KOPT-K1 (cell line): ENCODE measurements at regions not wholly inside any gene's neighbourhood (a gene's known extent, or its start where the extent isn't known, plus 50 kb on each side); places are given as distances from the start of the nearest gene placed in this dataset.

Experiments
- H3K27ac ChIP-seq: fragments of 200-600 bp; sonication (generic); 2 replicates; pipeline ENCODE4 v1.5.1; 2016; ENCODE audit warnings: antibody characterized with exemption, mild to moderate bottlenecking, low read depth, low read length; ENCODE audit not compliant: poor library complexity, severe bottlenecking
- H3K36me3 ChIP-seq: fragments of 200-600 bp; sonication (generic); 2 replicates; pipeline ENCODE4 v1.5.1; 2017; ENCODE audit warnings: antibody characterized with exemption, mild to moderate bottlenecking, low read length, moderate library complexity; ENCODE audit not compliant: insufficient read depth
- H3K9me3 ChIP-seq: fragments of 200-600 bp; sonication (generic); 2 replicates; pipeline ENCODE4 v1.5.1; 2017; ENCODE audit warnings: antibody characterized with exemption, low read length, mild to moderate bottlenecking; ENCODE audit not compliant: insufficient read depth, poor library complexity, severe bottlenecking

DNA sequence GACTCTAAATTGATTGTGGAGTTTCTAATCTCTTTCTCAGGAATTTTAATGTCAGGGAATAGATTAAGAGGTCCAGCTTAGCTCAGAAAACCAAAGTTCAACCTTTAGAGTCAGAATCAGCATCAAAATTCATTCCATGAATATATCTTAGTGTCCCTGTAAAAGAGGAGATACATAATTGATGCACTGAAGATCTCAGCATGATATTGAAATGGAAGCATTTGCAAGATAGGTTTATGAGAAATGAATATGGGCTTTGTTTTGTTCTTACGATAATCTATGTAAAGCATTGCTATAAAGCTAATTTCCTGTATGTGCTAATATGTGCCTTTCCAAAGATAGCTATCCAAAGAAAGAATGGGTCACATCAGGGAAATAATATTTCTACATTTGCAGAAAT, 404.5 kb upstream of the HSF2 start:
- H3K36me3 ChIP-seq = no peaks in the 10 kb centered on the region
- H3K9me3 ChIP-seq = peaks cover 12% of the 10 kb centered on the region
- H3K27ac ChIP-seq = no peak overlapping the region

DNA sequence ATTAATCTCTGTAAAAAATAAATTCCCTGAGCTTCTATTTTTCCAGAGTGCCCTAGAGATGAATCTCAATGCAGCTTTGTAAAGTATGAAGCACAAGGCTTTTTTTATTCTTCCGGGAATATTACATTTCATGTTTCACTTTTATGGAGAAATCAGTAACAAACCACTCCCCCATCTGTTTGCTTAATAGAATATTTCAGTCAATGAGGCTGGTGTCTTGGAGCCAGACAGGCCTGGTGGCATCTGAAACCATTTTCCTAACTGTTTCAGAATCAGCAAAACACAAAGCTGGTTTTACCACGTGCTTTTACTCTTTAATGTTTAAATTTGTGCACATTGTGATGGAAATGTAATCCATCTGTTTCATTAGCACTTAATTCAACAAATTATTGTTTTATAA, 400.8 kb upstream of the HSF2 start:
- H3K9me3 ChIP-seq = peaks cover 7% of the 10 kb centered on the region
- no peaks in the 10 kb centered on the region for H3K36me3 ChIP-seq
- H3K27ac ChIP-seq = no peak overlapping the region

DNA sequence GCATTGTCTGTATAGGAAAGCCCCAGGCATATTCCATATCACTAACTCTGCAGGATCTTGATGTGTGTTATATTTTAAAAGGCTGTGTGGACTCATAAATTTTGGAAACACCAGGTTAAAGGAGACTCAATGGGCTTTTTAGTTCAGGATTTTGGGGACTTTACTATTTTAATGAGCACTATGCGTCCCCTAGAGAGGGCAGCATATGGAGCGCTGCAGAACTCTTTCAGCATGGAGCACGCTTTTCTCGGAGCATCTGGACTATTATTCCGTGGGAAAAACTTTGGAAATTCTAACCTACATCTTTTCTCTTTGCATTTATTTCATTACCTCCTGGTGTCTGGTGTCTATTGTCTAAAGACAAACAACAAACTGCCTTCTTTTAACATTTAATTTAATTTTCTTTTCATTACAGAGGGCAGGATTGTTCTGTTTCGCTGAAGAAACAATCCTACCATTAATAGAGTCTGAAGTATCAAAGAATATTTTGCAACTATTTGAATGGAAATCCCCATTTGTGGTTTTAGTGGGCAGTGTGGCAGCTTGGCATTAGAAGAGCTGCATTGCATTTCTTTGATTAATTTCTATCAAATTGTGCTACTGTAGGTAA, 399.9 kb upstream of the HSF2 start:
- H3K36me3 ChIP-seq = no peaks in the 10 kb centered on the region
- H3K9me3 ChIP-seq = no peaks in the 10 kb centered on the region
- no peak overlapping the region for H3K27ac ChIP-seq

DNA sequence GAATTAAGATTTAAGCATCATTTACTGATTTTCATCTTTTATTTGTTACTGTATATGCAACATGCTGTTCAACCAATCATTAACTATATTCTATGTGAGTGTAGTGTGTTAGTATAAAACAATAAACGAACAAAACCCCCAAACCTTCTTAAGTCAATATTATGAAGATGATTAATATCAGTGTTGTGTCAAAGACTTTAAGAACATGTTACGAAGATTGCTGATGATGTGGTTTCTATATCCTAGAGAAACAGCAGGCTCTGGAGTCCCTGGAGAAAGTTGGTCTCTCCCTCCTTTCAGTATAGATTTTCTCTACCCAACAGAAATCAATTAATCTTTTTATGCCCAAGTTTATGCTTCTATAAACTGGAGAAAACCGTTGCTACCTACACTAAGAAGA, 393.8 kb upstream of the HSF2 start:
- H3K9me3 ChIP-seq = no peaks in the 10 kb centered on the region
- H3K36me3 ChIP-seq = no peaks in the 10 kb centered on the region
- no peak overlapping the region for H3K27ac ChIP-seq

DNA sequence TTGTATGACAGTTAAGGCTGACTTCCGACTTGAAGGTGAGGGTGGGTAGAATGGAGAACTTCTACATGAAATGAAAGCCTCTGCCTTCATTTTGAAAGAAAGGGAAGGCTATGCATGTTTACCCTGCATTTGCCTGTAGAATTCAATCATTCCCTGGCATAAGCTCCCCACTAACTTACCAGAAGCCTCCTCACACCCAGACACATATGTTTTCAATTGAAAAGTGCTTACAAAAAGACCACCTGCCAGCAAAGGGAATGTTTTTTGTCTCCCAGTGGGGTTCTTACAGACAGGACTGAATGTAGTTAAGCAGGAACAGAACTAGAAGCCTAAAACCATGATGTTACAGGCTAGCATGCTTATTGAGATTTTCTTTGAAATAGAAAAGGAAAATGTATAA, 392.1 kb upstream of the HSF2 start:
- no peaks in the 10 kb centered on the region for H3K9me3 ChIP-seq
- no peaks in the 10 kb centered on the region for H3K36me3 ChIP-seq
- no peak overlapping the region for H3K27ac ChIP-seq

DNA sequence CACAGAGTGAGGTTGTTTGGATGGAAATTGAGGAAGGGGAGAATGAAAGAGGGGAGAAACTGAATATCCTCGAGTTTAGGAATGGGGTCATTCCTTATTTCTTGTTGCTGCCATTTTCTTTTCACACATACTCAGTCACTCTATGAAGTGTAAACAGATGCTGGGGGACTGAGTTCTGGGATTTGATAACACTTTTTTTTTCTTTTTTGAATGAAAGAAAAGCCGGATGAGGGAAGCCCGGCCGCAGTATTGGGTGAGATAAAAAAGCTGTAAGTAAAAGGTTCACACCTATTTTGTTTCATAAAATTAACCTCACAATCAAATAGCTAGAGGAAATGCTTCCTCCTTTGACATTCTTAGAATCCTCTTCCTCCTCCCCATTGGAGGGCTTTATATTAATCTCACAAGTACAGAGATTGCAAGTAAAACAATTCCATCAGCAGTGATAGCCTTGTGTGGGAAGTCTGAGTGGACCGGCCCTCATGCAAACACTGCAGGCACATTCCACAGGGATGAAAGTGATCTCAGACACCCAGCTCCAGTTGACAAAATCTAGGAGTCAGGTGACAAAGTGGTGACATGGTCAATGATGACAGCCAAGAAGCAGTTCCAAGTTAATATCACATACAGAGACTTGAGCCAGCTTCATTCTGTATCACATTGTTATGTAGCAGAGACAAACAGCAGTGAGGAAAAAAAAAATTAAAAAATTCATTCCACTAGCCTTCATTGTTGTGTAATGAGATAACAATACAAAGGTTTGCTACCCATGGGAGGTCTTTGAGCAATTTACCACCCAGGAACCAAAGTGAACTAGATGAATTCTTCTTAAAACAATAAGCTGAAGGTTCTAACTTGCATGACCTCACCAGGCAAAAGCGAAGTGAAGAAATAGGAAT, 391.1 kb upstream of the HSF2 start:
- Histone ChIP-seq H3K9me3 (no peaks in the 10 kb centered on the region), H3K36me3 (no peaks in the 10 kb centered on the region), H3K27ac (no peak overlapping the region)

DNA sequence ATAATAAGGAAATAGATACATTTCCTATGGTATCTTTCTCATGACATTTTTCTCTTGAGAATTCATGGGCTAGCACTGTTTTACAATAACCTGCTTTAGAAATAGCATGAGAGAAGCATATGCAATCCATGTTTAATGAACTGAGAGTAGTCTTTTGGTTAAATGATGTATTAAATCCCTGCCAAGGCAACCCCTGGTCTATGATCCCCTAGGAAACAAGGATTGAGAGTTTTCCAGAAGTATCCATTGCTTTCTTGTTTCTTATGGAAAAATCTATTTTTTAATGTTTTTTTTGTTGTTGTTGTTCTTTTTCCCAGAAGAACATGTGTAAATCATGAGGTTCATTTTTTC, 390.5 kb upstream of the HSF2 start:
- Histone ChIP-seq H3K9me3 (no peaks in the 10 kb centered on the region), H3K36me3 (no peaks in the 10 kb centered on the region), H3K27ac (no peak overlapping the region)

DNA sequence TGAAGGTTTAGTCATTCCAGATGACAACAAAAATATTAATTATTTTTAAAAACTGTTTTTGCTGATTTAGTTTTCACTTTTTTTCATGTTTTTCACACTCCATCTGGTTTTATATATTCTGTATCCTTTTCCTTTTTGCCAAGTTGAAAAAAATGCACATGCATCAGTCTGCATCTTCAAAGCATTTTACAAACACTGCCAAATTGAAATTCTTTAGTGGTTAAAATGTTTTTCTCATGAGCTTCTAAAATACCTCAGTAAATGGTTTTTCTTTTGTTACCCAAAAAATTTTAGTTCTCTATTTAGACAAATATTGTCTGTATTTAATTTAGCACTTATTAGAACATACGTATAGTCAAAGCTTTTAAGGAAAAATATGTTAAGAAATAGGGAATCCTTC, 386.9 kb upstream of the HSF2 start:
- no peak overlapping the region for H3K27ac ChIP-seq

DNA sequence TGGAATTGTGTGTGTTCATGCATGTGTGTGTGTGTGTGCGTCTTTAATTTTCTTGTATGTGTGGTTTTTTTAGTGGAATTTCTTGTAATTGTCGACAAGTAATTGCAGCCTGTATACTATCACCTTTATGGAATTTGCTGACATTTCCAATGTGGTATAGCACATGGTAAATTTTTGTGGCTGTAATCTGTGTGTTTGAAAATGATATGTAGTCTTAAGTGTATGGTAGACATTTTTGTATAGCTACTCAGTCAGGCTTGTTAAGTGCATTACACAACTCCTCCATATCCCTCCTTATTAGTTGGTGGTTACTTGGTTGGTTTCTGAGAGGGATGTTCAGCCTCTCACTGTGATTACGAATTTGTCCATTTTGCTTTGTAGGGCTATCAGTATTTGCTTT, 384.5 kb upstream of the HSF2 start:
- H3K9me3 ChIP-seq = no peaks in the 10 kb centered on the region
- H3K36me3 ChIP-seq = no peaks in the 10 kb centered on the region
- H3K27ac ChIP-seq = no peak overlapping the region

More for the DNA sequence above, 386.9 kb upstream of the HSF2 start:
- H3K36me3 ChIP-seq = no peaks in the 10 kb centered on the region
- H3K9me3 ChIP-seq = no peaks in the 10 kb centered on the region

DNA sequence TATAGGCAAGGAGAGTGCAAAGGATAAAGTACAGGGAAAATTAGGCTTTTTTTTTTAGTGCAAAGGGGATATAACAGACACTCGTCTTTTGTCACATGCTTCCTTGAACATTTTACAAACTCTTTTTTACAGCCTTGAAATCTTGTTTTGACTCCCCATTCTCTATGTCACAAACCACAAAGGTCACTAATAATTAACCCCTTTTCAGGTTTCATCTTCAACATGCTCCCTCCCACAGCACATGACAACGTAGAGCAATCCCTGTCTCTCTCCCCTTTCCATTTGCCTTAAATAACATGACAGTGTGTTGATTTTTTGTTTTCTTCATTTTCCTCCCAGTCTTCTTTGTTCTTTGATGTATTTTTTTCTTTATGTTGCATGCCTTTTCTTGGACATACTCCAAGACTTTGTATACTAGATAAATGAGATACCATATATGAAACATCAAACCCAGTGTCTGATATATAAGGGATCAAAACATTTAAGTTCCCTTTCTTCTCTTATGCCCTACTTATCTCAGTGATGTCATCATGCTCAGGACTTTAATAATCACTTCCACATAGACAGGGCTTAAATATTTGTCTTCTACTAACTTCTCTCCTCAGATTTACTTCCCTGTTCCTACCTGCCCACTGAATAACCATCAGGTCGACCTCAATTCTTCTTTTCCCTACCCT, 378.7 kb upstream of the HSF2 start:
- no peak overlapping the region for H3K27ac ChIP-seq
- no peaks in the 10 kb centered on the region for H3K9me3 ChIP-seq
- no peaks in the 10 kb centered on the region for H3K36me3 ChIP-seq

DNA sequence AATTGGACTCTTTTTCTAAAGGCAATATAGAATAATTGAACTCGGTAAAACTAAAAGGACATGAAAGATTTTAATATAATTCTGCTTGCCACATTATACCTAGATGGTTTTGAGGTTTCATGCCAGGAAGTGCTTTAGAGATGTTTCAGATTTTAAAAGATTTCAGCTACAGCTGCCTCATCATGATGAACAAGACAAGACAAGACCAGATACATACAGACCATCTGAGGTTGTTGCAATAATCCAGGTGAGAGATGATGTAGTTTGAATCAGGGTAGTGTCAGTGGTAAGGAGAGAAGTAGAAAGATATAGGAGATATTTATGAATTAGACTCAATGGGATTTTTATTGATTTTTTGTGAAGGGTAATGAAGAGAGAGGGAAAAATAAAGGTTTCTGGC, 374.3 kb upstream of the HSF2 start:
- Histone ChIP-seq H3K9me3 (no peaks in the 10 kb centered on the region), H3K27ac (no peak overlapping the region), H3K36me3 (no peaks in the 10 kb centered on the region)

DNA sequence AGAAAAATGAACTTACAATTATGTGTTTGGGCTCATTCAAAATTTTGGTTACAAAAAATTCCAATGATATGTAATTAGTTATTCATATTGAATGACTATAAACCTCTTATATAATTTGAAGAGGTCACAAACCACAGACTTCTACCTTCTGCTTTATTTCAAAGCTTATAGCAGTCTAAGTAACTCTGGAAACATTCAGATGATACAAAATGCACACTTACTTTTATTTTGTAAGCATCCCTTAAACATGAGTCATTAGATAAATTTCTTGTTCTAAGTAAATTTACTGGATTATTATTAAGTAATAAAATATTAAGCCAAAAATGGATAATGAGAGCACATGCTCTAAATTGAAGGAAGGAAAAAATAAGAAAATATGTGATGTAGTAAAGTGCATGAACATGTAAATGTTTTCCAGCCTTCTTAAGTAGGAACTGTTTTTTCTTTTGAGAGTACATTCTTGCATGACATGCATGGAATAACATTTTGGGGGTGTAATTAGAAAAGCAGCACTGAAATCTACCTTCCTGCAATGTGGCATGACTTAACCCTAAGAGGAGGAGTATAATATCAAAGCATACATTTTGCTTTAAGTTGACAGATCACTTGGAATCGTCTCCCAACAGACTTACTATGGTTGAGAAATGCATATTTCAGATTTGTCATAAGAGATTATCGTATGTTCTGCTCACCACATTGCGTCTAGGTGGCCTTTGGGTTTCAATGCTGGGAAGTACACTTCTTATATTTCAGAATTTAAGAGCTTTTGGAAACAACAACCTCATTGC, 372.7 kb upstream of the HSF2 start:
- H3K9me3 ChIP-seq = no peaks in the 10 kb centered on the region

DNA sequence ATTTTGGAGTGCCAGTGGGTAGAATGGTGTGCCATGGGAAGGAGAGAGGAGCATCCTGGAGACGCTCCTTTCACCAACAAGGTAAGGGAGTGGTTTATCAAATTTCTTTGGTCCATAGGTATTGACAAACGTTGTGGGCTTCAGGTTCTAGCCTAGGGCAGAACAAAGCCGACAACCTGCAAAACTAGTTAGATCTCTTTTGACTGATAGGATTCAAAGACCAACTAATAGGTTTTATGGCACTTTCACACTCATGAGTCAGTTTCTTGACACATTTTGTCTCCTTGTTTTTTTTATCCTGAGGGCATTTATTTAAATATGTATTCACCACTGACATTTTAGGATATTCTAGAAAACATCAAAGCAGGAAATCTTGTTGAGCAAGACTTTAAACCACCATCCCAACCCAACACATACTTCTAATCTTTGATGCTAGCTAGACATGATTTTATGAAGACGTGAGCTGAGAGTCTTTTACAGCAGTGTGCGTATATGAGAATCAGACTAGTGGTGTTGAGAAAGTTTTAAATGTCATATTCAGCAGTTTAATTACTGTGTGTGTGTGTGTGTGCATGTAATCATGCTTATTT, 370.4 kb upstream of the HSF2 start:
- H3K27ac ChIP-seq = no peak overlapping the region

More for the DNA sequence above, 372.7 kb upstream of the HSF2 start:
- H3K36me3 ChIP-seq = no peaks in the 10 kb centered on the region
- no peak overlapping the region for H3K27ac ChIP-seq

DNA sequence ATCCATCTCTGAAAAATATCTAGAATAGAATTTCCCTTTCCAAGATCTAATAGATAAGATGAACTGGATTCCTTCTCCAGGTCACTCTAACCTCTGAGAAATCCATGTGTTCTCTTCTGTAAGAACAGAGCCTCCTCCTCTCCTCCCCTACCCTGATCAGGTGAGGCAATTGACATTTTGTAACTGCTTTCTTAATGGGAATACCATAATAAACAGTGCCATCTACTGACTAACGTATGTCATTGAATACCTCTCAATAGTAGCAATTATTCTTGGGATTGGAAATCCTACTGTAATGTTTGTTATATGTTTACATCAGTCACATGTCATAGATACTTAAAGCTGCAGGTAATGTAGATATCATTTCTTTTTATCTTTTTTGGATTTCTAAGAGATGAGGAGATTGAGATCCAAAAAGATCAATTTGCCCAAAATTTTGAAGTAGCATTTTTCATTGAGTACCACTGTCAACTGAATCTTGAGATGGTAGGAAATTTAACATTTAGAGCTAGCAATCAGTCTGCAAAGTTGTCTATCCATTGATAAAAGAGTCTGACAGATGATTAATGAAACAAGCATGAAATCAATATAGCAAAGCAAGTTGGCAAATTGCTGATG, 365.8 kb upstream of the HSF2 start:
- Histone ChIP-seq H3K36me3 (no peaks in the 10 kb centered on the region), H3K27ac (no peak overlapping the region), H3K9me3 (no peaks in the 10 kb centered on the region)

More for the DNA sequence above, 370.4 kb upstream of the HSF2 start:
- Histone ChIP-seq H3K36me3 (no peaks in the 10 kb centered on the region), H3K9me3 (no peaks in the 10 kb centered on the region)
